ENCODE measurements at regions not wholly inside any gene's neighbourhood (a gene's known extent, or its start where the extent isn't known, plus 50 kb on each side); places are given as distances from the start of the nearest gene placed in this dataset.
"Not testable (repeated sequence)": the region's sequence is repeated elsewhere in the genome, so short reads cannot be mapped to it uniquely, and the experiment has no call there.

DNA sequence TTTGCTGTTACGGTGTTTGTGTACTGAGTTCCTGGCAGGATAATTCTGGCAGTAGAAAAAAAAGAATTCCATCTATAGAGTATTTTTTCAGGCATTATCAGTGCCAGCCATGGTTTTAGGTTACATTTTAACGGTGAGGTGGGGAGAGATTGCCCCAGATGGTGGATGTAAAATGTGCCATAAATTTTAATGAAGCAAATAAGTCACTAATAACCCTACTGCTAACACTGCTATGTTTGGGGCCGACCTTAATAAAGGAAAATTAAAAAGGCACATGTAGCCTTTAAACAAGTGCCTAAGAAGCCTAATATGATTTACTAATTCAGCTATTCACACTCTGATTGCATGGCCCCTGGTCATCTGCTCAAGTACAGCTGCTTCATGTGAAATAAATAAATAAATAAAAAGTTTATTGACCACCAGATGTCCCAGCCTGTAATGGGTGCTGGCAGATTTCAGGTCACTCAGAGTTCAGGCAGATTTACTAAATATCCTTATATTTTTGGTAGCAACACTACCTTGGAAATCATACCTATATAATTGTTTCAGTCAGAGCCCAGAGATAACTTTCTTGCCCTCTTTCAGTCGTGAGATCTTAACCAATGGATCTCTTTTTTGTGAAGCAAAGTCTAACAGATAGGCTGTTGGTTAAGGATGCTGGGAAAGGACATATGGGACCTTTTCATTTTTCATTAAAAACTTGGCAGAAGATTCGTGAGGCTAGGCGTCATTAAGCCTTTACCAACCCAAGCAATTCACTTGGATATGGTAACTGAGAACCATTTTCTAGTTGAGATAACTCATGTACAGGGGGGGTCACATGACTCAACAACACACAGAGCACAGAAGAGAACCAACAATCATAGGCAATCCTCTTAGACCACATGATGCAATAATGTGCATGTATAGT lies 495.0 kb upstream of the NRSN1 start:
- no peak for DNase-seq

DNA sequence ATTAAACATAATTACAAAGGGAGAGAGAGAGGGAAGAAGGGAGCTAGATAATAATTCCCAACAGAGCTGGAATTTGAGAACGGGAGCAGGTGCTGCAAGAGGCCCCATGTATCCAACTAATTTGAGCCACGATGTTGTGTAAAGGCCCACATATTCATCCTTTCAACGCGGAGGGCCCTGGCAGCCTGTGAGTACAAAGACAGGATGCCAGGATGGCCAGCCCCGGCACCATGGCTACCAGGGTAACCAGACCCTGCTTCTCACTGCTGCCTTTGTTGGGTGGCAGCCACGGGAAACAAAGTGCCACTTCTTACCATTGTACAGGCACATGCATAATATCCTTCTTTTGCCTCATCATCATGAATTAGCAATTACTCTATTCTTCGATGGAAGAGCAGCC lies 492.0 kb upstream of the NRSN1 start:
- peak; percentile 78 for DNase-seq

DNA sequence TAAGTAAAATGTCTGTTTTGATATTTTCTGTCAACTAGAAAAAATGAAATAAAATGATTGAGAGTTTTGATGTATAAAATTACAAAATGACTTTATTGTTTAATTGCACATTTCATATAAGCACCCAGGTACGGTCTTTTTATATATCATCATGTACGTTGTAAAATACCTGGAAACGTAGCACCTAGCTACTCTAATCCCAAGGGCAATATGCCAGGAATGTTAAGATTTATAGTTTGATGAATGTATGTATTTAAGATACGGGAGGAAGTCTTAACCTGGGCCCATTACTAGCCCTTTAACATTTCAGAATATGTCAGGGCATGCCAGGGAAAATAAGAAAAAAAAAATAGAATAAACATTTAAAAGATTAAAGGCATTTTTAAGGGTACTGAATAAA lies 490.9 kb upstream of the NRSN1 start:
- DNase-seq: no peak

DNA sequence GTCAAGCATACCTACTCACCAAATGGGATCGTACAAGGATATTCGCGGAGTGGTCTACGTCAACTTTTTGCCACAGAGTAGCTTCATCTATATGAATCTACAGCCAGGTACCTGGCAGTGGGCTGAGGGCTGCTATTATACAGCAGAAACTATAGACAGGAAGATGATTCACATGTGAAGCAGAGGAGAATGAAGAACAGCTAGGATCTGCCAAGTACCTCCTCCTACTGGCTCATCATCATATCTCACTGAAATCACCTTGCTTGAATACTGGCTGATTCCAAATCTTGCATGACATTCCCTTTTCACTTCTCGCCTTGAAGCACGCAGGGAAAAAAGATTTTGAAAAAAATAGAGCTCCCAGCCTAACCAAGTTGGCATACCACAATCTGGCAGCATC lies 488.7 kb upstream of the NRSN1 start:
- no peak for DNase-seq

DNA sequence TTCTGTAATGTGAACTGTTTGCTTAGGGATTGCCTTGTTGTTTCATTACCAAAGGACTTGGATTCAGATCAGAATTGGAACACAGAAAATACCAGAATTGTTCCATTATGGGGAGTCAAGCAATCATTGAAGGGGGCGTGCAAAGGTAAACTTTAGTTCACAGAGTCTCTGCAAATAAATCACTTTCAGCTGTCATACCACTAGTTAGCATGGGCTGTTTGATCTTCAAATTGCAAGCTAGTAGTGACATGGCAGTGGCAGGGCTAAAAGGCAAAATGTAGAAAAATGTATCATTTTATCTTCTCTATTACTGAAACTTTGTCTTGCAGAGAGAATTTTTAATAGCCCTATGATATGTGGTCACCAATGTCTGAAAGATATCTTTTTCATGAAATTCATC lies 483.2 kb upstream of the NRSN1 start:
- DNase-seq: no peak

DNA sequence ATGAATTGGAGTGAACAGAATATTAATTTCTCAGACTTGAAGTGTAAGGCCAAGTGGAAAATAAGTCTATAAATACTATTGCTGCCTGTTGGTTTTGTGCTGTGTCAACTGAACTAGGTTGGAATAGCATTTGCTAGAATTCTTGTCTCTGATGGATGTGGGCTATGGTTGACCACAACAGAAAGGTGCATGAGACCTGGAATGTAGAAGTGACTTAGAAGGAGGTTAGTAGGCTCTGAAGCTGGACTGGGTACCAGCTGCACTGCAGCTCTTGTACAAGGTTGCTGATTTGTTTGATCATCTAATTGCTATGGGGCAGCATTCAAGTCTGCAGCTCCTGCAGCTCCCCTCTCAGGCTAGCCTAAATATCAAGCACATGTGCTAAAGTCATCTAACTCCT lies 479.0 kb upstream of the NRSN1 start:
- peak; percentile 19 for DNase-seq

DNA sequence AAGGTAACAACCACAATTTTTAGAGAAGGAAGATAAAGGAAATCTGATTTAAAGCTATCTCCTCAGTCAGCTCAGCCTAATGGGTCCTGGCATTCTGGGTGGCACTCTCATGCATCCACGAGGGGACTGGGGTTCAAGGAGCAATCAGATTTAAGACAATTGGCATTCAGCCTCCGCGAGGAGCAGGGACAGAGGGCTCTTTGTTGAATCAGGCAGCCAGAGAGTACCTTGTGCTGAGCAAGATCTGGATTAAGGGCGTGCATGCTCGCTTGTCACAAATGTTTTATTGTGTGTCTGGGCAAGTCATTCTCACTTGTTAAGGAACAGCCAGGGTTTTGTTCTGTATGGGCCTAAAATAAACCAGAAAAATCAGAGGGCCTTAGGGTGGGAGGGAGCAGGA lies 475.3 kb upstream of the NRSN1 start:
- no peak for DNase-seq

DNA sequence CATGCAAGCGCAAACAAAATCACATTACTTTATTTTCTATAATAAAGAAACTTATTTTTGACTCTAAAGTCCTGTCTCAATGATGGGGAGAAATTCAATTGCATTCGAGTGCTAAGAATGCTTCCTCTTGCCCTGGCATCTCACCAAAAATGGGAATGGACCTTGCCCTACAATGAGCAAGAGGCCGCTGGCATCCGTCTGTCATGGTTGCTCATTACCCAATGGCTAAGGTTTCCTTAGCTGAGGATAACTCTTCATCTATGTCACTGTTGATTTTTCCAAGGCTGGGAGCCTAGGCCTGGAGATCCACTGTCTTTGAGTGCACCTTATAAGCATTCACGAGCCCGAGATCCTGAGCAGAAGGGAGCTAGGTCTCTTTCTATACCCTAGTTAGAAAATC lies 471.3 kb upstream of the NRSN1 start:
- DNase-seq: no peak

DNA sequence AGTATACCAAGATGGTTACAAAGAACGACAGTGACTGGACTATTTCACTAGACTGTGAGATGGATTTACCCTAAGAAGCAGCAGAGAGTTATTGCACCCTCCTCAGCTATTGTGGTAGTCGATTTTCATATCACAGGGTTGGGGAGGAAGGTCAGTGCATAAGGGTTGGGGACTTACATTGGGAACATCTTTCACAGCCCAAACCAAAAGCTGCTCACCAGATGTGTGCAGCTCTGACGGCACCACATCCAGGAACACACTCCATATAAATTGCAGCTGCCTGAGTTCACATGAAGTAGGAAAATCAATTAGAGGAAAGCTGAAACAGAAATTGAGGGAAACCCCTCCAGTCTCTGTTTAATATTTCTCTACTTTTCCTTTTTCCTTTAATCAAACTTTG lies 470.5 kb upstream of the NRSN1 start:
- DNase-seq: no peak

DNA sequence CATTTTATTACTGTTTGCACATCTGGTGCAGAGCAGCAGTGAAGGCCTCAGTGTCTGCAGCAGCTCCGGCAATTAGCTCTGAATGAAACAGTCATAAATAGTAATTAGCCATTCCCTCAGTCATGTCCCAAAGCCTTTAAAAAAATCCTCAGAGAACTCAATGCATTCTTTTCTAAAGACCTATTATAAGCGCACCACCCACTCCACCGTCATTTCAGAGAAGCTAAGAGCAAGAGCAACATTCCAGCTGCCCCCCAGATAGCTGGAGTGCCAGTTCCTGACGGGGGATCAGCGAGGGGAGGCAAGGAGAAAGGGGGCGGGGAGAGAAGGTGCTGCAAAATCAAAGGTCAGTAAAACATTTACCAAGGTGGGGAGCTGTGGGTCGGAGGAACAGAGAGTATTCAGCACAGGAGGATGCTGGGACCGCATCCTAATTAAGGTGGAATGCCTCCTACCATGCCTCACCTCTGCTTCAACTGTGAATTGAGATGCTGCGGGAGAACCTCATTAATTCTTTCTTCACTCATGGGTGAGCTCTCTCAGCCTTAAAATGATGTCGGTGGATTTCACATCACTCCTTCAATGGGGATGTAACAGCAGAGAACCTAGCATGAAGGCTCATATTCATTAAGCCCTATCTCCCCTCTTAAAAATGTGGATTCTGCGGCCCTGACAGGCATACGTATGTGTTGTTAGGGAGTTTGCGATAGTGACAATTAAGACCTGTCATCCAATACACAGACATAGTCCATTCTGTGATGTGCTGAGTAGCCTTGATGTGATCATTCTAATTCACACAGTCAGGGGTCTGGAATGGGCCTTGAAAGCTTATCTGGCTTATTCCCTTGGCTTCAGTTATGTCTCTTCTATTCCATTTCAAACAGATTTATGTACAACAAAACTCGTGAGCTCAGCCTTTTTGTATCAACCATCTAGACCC lies 469.5 kb upstream of the NRSN1 start:
- DNase-seq: no peak

DNA sequence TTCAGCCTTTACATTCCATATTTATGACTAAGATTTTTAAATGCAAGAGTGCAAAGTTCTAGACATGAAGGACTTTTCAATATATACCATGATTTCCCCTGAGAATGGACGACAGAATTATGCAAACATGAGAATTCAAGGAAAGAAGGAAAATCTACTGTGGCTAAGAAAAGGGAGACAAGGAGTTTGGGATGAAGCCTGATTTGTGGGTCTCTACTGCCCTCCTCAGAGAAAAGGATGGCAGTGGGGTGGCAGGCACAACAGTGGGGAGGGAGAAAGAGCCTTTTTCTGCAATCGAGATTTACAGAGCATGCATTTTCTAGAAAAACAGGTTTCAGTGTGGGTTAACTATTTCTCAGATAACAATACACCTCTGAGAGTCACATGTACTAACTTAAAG lies 466.9 kb upstream of the NRSN1 start:
- no peak for DNase-seq

DNA sequence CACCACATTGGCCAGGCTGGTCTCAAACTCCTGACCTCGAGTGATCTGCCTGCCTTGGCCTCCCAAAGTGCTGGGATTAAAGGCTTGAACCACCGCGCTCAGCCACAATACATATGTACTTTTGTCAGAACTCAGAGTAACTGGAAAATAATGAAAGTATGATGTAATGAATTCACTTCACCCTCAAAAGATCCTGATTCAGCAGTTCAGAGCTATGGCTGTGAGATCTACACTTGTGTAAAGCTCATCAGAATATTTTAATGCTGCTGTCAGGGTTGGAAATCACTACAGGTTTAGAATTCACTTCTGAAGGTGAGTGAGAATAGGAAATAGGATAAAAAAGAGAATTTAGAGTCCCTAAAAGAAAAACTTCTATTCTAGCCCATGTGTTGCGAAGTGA lies 464.5 kb upstream of the NRSN1 start:
- no peak for DNase-seq

DNA sequence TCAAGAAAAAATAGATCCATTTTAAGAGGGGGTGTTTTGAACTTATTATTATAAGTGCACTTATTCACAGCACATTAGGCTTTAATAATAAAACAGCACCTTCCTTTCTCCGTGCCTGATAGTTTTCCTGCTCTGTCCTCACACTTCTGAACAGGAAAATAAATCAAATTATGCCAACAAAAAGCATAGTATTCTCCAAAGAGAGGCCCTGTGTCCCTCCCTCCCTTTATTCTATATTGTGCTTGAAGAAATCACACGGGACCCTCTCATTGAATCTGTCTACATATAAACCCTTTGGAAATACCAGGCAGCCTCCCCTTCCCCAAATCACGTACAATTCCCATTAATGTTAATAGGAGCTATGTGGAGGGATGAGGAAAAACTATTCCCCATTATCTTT lies 462.9 kb upstream of the NRSN1 start:
- no peak for DNase-seq

DNA sequence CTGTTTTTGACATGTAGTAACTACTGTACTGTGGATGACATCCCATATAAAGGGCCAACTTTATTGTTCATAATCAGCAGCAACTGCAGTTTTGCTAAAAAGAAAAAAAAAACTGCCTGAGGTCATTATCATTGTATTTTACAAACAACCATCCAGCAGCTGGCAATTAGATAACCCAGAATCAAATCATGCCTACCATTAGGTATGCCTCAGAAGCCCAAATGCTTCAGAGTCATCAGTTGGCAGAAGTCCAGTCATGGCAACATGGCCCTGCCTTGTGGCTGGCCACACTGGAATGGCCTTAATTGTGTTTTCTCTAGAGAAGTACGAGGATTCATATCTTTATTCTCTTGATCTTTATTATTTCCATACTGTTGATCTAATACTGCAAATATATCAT lies 462.4 kb upstream of the NRSN1 start:
- no peak for DNase-seq

DNA sequence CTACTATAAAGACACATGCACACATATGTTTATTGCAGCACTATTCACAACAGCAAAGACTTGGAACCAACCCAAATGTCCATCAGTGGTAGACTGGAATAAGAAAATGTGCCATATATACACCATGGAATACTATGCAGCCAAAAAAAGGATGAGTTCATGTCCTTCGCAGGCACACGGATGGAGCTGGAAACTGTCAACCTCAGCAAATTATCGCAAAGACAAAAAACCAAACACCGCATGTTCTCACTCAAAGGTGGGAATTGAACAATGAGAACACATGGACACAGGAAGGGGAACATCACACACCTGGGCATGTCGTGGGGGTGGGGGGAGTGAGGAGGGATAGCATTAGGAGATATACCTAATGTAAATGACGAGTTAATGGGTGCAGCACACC lies 460.1 kb upstream of the NRSN1 start:
- DNase-seq: not testable (repeated sequence)

DNA sequence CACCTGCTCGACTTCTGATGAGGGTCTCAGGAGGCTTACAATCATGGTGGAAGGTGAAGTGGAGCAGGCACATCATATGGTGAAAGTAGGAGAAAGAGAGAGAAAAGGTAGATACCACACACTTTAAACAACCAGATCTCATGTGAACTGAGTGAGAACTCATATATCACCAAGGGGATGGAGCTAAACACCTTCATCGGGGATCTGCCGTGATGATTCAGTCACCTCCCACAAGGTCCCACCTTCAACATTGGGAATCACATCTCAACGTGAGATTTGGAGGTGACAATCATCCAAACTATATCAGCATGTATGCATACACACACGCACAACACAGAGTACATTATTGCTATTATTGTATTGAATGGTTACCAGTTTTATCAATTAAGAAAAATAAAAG lies 453.3 kb upstream of the NRSN1 start:
- no peak for DNase-seq

DNA sequence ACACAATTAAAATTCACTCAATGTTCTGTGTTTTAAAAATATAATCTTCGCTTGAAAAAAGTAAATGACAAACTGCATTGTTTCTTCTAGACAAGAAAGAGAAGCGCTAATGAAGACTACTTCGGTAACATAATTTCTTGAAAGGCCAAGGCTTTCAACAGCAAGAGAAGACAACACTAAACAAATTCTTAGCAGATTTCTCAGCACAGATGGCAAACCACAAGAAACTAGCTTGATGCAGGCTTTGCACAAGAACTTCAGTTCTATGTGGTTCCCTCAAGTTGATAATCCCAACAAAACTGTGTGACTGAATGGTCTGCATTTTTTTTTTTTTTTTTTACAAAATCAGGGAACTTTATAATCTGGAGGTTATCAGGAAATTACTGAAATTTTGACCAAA lies 447.4 kb upstream of the NRSN1 start:
- no peak for DNase-seq

DNA sequence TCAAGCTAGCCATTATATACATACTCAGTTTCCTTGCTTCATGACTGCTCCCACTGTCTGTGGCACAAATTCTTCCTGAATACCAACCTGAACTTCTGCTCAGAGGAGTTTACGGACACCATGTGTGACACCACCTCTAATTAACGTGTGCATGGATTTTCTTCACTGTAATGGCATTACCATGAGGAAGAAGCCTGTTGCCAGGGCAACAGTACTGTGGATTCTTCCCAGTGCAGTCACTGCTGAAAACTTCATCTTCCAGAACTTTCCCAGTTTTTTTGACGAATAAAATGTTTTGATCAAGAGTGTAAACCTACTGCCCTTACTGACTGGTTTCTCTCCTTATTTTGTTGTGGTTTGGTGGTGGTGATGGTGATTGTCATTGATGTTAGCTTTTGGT lies 444.3 kb upstream of the NRSN1 start:
- no peak for DNase-seq

DNA sequence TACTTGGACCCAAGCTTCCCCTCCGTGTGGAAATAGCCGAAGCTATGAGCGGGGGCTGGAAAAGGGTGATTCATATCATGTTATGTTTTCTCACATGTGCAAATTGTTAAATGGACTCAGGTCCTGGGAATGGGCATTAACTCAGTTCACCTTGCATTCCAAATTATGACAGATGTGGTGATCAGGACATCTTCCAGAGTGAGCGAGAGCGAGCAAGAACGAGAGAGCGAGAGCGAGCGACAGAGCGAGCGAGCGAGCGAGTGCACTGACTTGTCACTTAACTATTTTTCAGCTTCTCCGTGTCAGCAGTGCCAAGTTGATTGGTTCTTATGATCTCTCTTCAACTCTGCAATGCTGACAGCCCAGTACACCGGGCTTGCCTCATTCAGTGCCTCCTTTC lies 437.4 kb upstream of the NRSN1 start:
- no peak for DNase-seq

DNA sequence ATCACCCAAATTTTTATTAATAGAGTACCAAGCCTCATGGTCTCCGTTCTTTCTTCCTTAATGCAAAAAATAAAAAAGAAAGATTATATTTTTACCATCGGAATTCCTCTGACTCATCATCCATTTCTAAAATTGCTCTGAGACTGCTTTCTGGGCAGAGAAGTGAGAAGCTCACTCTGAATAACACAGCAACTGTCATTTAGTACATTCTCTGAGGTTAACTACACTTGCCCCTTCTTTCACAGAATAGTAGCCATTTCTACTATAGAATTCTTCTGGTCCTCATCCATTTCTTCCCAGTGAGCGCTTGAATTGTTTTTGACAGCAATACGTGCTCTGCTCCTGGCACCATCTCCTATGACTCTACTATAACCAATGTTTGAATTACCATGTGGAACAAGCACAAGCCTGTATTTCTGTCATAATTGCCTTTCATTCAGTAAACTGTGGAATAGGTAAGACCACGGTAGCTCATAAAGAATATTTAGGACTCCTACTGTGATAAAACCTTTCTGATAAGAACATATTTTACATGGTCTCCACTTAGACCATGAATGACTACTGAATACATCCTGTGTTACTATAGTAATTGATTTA lies 435.5 kb upstream of the NRSN1 start:
- DNase-seq: no peak

DNA sequence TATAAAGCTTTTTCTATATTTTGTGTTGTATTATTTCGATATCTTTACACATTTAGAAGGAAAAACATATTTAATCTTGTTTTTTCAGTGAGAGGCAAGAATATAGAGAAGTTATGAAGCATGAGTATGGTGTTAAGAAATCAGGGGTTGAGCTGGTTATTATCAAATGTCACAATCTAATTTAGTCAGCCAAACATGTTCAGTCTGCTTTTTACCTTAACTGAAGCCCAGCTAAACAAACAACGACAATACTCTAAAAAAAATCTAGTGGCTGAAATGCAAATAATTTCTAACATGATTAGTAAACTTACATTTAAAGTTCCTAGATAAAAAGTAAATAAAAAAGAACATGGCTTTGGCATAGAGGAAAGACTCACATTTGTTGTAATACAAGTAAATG lies 433.8 kb upstream of the NRSN1 start:
- no peak for DNase-seq

DNA sequence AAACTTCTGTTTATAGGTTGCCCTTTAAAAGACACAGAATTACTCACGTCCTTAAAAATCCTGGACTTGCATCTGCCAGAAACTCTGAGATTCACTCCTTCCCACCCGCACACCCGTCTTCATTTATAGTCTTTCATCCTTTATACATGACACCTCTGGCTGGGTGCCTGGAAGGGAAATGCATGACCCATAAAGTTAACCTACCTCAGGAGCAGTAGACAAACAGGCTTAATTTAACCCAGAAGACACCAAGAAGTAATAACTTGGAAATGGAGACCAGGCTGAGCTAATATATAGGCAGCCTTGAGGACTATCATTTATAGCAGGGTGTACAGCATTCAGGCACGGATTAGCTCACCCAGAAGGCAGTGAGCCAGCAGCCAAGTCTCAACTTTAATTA lies 429.0 kb upstream of the NRSN1 start:
- DNase-seq: no peak

DNA sequence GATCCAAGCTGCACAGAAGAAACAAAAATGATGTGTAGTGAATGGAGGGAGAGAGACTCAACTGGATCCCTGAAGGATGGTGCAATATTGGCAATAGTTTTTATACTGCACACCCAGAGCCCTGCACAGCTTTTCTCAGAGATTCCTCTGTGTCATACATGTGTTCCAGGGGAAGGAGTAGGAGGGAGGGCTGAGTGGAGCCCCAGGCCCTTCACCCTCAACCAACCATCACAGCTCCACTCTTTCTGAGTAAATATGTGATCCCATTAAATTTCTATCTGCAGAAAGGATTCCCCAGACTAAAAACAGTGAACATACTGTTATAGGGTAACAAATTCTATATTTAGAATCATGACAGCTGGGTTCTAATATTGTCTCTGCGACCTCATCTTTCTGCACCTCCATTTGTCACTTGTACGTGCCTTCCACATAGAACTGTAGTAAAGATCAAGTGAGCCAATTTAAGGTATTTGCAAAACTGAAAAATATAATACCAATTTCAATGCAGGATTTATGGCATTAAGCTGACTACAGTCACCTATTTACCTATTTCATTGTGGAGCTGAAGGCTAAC lies 421.4 kb upstream of the NRSN1 start:
- no peak for DNase-seq
